C4-2B (cell line): ENCODE measurements at regions not wholly inside any gene's neighbourhood (a gene's known extent, or its start where the extent isn't known, plus 50 kb on each side); places are given as distances from the start of the nearest gene placed in this dataset.

ENCODE experiments used
- ZFX ChIP-seq: fragments of 450-650 bp; IDR thresholded peaks from 2 replicates; pipeline ENCODE4 v1.6.1; 2017
- TF ChIP-seq, protein P1 (sequence below): fragments of 450-650 bp; conservative IDR thresholded peaks from 2 replicates; pipeline ENCODE4 v1.5.1; 2017; ENCODE audit warnings: mild to moderate bottlenecking

DNA sequence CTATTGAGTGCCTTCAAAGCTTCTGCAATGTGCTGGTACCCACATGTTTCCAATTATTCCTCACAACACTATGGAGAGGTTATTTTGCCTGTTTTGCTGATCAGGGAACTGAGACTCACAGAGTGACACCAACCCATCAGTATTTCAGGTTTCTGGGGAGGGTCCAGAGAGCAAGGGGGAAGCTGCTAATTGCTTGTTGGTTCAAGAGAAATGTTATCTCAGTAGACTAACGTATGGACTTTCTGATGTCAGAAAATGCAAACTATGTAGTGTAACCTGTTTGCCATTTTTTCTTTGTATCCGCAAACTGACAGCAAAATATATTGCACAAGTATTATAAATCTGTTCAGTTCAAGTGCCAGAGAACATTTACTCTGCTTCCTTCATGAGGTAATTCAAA, 108.3 kb upstream of the MSX2 start:
- TF ChIP-seq, protein P1, sequence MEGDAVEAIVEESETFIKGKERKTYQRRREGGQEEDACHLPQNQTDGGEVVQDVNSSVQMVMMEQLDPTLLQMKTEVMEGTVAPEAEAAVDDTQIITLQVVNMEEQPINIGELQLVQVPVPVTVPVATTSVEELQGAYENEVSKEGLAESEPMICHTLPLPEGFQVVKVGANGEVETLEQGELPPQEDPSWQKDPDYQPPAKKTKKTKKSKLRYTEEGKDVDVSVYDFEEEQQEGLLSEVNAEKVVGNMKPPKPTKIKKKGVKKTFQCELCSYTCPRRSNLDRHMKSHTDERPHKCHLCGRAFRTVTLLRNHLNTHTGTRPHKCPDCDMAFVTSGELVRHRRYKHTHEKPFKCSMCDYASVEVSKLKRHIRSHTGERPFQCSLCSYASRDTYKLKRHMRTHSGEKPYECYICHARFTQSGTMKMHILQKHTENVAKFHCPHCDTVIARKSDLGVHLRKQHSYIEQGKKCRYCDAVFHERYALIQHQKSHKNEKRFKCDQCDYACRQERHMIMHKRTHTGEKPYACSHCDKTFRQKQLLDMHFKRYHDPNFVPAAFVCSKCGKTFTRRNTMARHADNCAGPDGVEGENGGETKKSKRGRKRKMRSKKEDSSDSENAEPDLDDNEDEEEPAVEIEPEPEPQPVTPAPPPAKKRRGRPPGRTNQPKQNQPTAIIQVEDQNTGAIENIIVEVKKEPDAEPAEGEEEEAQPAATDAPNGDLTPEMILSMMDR: no peak
- no peak for TF ChIP-seq ZFX
